GM18867 (cell line): ENCODE measurements at regions not wholly inside any gene's neighbourhood (a gene's known extent, or its start where the extent isn't known, plus 50 kb on each side); places are given as distances from the start of the nearest gene placed in this dataset.

Experiments used
- ATAC-seq: cut with Tn5 transposase; IDR thresholded peaks from one replicate; pipeline ENCODE4 v1.9.1; 2021; ENCODE audit warnings: mild to moderate bottlenecking, moderate library complexity; ENCODE audit not compliant: unreplicated experiment

- ATAC-seq: no peak
Measured at GRCh38 chr16:5379954-5380353, 282.4 kb upstream of the EEF2KMT start.

DNA sequence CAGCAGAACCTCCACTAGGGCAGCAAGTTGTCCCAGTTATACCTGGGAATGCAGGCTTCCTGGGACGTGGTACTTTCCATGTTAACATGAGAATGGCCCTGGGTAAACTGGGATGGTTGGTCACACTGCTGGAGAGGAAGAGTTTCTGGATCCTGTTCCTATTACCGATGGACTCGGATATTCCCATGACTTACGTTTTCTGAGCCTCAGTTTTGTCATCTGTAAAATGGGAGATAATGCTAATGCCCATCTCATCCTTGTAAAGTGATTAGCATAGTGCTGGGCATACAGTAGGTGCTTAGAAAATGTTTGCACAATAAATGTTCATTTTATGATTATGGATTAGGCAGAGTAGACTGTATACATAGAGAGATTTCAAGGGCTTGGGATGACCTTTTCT is 280.9 kb upstream of the EEF2KMT start:
- no peak for ATAC-seq

DNA sequence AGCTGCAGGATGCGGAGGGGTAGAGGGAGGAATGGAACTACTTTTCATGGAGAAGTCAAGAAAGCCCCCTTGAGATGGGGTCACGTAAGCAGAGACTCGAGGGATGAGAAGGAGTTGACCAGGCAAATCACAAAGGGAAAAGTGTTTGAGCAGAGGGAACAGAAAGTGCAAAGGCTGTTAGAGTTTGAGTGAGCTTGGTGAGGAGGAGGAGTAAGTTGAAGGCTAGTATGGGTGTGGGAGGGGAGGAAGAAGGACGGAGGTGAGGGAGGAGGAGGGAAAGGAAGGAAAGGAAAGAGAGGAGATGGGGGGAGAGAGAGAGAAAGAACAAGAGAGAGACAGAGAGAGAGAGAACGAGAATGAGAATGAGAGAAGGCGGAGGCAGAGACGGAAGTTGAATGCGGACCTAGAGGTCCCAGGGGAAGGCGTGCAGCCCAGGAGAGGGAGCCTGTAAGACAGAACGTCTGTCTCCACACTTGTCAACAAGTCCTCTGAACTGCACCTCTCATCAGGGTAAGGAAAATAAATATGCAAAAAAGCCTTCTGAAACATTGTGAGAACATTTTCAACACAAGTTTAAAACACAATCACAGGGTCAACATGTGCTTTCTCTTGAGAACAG is 279.8 kb upstream of the EEF2KMT start:
- ATAC-seq: no peak

- no peak for ATAC-seq
Measured at GRCh38 chr16:5374184-5374583, 276.6 kb upstream of the EEF2KMT start.

- ATAC-seq: no peak
Measured at GRCh38 chr16:5367951-5368350, 270.4 kb upstream of the EEF2KMT start.

GRCh38 chr16:5366126-5366525 is 268.5 kb upstream of the EEF2KMT start:
- ATAC-seq: no peak

DNA sequence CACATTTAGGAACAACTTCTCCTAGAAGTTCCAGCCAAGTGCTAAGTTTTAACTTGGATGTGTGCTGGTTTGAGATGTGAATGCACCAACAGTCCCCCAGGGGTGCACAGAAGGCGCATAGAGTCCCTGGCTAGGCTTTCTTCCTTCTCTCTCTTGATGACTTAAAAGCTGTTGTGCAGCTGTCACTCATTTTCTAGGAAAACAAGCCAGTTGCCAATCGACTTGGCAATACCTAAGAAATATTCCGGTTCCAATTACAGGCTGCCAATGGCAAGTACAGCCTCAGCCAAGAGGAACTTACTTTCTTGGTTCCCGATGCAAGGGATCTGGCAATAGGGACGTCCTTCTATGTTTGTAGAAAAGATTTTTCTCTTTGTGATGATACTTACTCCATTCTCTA is 266.6 kb upstream of the EEF2KMT start:
- ATAC-seq: no peak

GRCh38 chr16:5361322-5361721 is 263.7 kb upstream of the EEF2KMT start:
- ATAC-seq: no peak

GRCh38 chr16:5354645-5355044 is 257.1 kb upstream of the EEF2KMT start:
- no peak for ATAC-seq

GRCh38 chr16:5349670-5350517 is 252.3 kb upstream of the EEF2KMT start:
- no peak for ATAC-seq

GRCh38 chr16:5349101-5349500 is 251.5 kb upstream of the EEF2KMT start:
- no peak for ATAC-seq

- ATAC-seq: no peak
Measured at GRCh38 chr16:5347561-5347960, 250.0 kb upstream of the EEF2KMT start.

DNA sequence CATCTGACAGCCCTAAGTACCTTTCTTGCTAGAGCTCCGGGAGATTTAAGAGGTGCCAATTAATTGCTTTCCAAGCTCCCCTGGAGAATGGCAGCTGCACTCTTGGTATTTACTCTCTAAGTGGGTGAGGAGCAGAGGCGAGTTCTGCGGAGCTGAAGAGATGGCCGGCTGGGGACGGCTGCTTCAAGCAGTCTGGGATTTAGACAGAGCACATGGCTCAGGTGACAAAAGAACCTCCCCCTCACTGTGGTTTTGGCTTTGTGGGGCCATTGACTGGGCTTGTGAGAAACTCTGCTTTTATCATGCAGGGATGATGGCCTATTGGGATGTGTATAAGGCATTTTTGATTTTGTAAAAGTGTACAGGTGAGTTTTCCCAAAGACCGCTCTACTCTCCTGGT is 239.3 kb upstream of the EEF2KMT start:
- ATAC-seq: no peak

GRCh38 chr16:5333991-5334390 is 236.4 kb upstream of the EEF2KMT start:
- no peak for ATAC-seq

DNA sequence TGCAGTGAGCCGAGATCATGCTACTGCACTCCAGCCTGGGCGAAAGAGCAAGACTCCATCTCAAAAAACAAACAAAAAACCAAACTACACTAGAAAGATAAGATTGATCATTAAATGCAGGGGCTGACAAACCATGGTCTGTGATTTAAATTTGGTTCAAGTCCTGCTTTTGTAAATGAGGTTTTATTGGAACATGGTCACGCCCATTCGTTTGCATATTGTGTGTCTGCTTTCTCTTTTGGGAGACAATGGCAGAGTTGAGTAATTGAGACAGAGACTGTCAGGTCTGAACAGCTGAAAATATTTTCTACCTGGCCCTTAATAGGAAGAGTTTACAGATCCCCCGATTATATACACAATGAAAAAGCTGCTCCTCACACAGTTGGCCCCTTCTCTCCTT is 235.5 kb upstream of the EEF2KMT start:
- no peak for ATAC-seq

- ATAC-seq: no peak
Measured at GRCh38 chr16:5330058-5330457, 232.5 kb upstream of the EEF2KMT start.

GRCh38 chr16:5328546-5328945 is 231.0 kb upstream of the EEF2KMT start:
- ATAC-seq: no peak

DNA sequence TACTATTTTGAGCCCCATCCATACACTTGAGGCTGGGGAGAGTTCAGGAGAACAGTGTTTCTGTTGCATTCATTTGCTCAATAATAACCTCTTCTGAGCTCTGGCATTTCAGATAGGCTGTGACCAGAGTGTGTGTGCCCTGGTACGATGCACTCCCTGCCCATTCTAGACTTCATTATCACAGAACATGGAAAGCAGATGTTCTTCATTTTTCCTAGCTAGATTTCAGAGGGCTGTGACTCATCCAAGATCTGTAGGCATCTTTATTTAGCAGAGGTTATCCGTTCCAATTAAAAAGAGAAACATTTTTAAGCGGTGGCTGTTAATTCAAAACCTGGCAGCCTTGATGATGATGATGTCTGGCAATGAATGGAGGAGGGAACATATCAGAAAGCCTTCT is 228.8 kb upstream of the EEF2KMT start:
- ATAC-seq: no peak

GRCh38 chr16:5325932-5326331 is 228.3 kb upstream of the EEF2KMT start:
- no peak for ATAC-seq

DNA sequence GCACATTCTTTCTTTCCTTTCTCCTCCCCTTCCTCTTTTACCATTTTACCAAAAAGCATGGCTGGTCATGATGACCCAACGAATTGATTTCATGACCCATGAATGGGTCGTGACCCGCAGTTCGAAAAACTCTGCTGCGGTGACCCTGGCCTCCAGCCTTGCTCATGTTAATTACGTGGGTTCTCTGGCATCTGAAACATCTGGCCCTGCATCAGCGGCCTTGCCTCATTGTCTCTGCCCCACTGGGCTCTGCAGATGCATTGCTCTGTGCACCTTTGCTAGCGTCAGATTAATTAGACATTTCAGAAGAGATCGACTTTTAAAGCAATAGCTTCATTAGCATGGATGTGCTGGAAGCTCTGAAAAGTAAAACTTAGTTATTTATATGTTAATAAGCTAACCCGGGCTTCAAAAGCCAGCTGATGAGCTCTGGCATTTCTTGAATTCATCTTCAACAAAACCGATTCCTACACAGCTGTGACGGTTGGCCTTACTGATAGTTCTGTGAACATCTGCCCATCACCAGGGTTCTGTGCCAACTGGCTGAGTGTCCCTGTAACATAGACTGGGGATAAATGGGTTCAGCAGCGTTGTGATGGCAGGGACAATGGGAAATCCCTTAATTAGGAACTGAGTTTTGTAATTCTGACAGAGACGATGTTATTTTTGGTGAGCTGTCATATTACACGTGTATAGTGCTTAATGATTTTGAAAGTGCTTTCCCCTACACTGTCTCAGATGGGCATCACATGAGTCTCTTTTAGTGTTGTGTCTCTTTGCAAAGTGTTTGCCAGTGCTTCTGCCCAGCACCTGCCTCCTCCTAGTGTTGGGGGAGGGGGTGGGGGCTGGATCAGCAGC is 225.9 kb upstream of the EEF2KMT start:
- no peak for ATAC-seq

- no peak for ATAC-seq
Measured at GRCh38 chr16:5321930-5322329, 224.3 kb upstream of the EEF2KMT start.

- no peak for ATAC-seq
Measured at GRCh38 chr16:5319799-5320198, 222.2 kb upstream of the EEF2KMT start.
